Fibroblast of lung (primary cell): ENCODE measurements at regions not wholly inside any gene's neighbourhood (a gene's known extent, or its start where the extent isn't known, plus 50 kb on each side); places are given as distances from the start of the nearest gene placed in this dataset.

ENCODE experiments used
- DNase-seq, 2 donors: peaks; one replicate each; pipeline versions ENCODE4 v3.0.0 to v3.0.0-alpha.2; 2010; ENCODE audit warnings: low read depth in 2 of 2
- H2AFZ ChIP-seq: 2 replicates; pipeline ENCODE4 v1.5.1; 2012; ENCODE audit warnings: low read length, control low read depth, inconsistent platforms
- H3K27ac ChIP-seq: 2 replicates; pipeline ENCODE4 v1.5.1; 2011; ENCODE audit warnings: low read length, control low read depth; ENCODE audit not compliant: insufficient read depth
- H3K27me3 ChIP-seq: 2 replicates; pipeline ENCODE4 v1.5.1; 2011; ENCODE audit warnings: mild to moderate bottlenecking, low read length; ENCODE audit not compliant: control insufficient read depth, insufficient read depth
- H3K36me3 ChIP-seq: 2 replicates; pipeline ENCODE4 v1.5.1; 2011; ENCODE audit warnings: low read length; ENCODE audit not compliant: control insufficient read depth, insufficient read depth
- H3K4me1 ChIP-seq: 2 replicates; pipeline ENCODE4 v1.5.1; 2011; ENCODE audit warnings: low read length; ENCODE audit not compliant: control insufficient read depth, insufficient read depth; ENCODE audit errors: extremely low read depth
- H3K4me2 ChIP-seq: 2 replicates; pipeline ENCODE4 v1.5.1; 2011; ENCODE audit warnings: low read length, control low read depth; ENCODE audit not compliant: insufficient read depth; ENCODE audit errors: extremely low read depth
- H3K4me3 ChIP-seq, 4 experiments: fragments of 200-600 bp in 1 of 4; sonication (generic) in 1 of 4; replicated peaks in 1 of 4; 2 replicates each; pipeline ENCODE4 v1.5.1; 2011 to 2016; ENCODE audit warnings: low read length in 4 of 4, low read depth in 3 of 4, mild to moderate bottlenecking in 3 of 4, control low read depth in 2 of 4, inconsistent platforms in 1 of 4, mixed read lengths in 1 of 4; ENCODE audit not compliant: insufficient read depth in 1 of 4; ENCODE audit errors: control extremely low read depth in 1 of 4
- H3K79me2 ChIP-seq: 2 replicates; pipeline ENCODE4 v1.5.1; 2012; ENCODE audit warnings: mild to moderate bottlenecking, low read length, inconsistent platforms; ENCODE audit not compliant: control insufficient read depth, insufficient read depth
- H3K9ac ChIP-seq: 2 replicates; pipeline ENCODE4 v1.5.1; 2011; ENCODE audit warnings: mild to moderate bottlenecking, low read length, control low read depth; ENCODE audit not compliant: insufficient read depth
- H3K9me3 ChIP-seq: 2 replicates; pipeline ENCODE4 v1.5.1; 2012; ENCODE audit warnings: low read depth, low read length; ENCODE audit not compliant: control insufficient read depth, insufficient read depth
- H4K20me1 ChIP-seq: 2 replicates; pipeline ENCODE4 v1.5.1; 2011; ENCODE audit warnings: low read length; ENCODE audit not compliant: control insufficient read depth, insufficient read depth; ENCODE audit errors: extremely low read depth
- CTCF ChIP-seq, 2 donors: IDR thresholded peaks in 1 of 2; conservative IDR thresholded peaks in 1 of 2; 1 replicate in 1 of 2; 2 replicates in 1 of 2; pipeline ENCODE4 v1.5.1; 2011 to 2012; ENCODE audit warnings: low read length in 2 of 2, control low read depth in 1 of 2, inconsistent platforms in 1 of 2, low read depth in 1 of 2, mild to moderate bottlenecking in 1 of 2
- EZH2 ChIP-seq: IDR thresholded peaks from 2 replicates; pipeline ENCODE4 v1.5.1; 2012; ENCODE audit warnings: low read length, control low read depth, mild to moderate bottlenecking; ENCODE audit errors: missing control alignments

GRCh38 chr22:49419661-49420060 lies 408.0 kb downstream of the BRD1 start:
- no peak overlapping the region for H3K4me2 ChIP-seq
- H2AFZ ChIP-seq = no peak overlapping the region
- H3K4me3 ChIP-seq = no peak overlapping the region
- H3K27me3 ChIP-seq = no peaks in the 10 kb centered on the region
- H3K9ac ChIP-seq = no peak overlapping the region
- H3K9me3 ChIP-seq = no peaks in the 10 kb centered on the region
- H3K4me1 ChIP-seq = no peaks in the 10 kb centered on the region
- H3K36me3 ChIP-seq = no peaks in the 10 kb centered on the region
- no peak for DNase-seq
- H4K20me1 ChIP-seq = no peaks in the 10 kb centered on the region
- TF ChIP-seq CTCF (conservative IDR thresholded peaks at IDR 0.05 in 1 of 2, IDR thresholded peaks at IDR 0.05 in 1 of 2; ENCODE audit: low read depth in 1 of 2, low read length in 2 of 2) = no peak
- no peak for TF ChIP-seq EZH2
- no peaks in the 10 kb centered on the region for H3K79me2 ChIP-seq
- H3K27ac ChIP-seq = no peak overlapping the region

- H2AFZ ChIP-seq = no peak overlapping the region
- TF ChIP-seq EZH2 = no peak
- no peak for TF ChIP-seq CTCF (conservative IDR thresholded peaks at IDR 0.05 in 1 of 2, IDR thresholded peaks at IDR 0.05 in 1 of 2; ENCODE audit: low read depth in 1 of 2, low read length in 2 of 2)
- no peak for DNase-seq
- H3K27me3 ChIP-seq = no peaks in the 10 kb centered on the region
- H3K4me2 ChIP-seq = no peak overlapping the region
- H3K4me1 ChIP-seq = no peaks in the 10 kb centered on the region
- H3K9ac ChIP-seq = no peak overlapping the region
- no peak overlapping the region for H3K4me3 ChIP-seq
- no peaks in the 10 kb centered on the region for H3K9me3 ChIP-seq
- H3K36me3 ChIP-seq = no peaks in the 10 kb centered on the region
- H3K27ac ChIP-seq = no peak overlapping the region
- H4K20me1 ChIP-seq = no peaks in the 10 kb centered on the region
- no peaks in the 10 kb centered on the region for H3K79me2 ChIP-seq
Measured at GRCh38 chr22:49418943-49419342, 408.7 kb downstream of the BRD1 start.

- H3K27ac ChIP-seq = no peak overlapping the region
- no peak overlapping the region for H2AFZ ChIP-seq
- no peaks in the 10 kb centered on the region for H3K79me2 ChIP-seq
- H3K4me1 ChIP-seq = no peaks in the 10 kb centered on the region
- H4K20me1 ChIP-seq = no peaks in the 10 kb centered on the region
- H3K27me3 ChIP-seq = no peaks in the 10 kb centered on the region
- no peak overlapping the region for H3K9ac ChIP-seq
- H3K4me2 ChIP-seq = no peak overlapping the region
- no peaks in the 10 kb centered on the region for H3K9me3 ChIP-seq
- no peaks in the 10 kb centered on the region for H3K36me3 ChIP-seq
- TF ChIP-seq EZH2 (no peak), CTCF (conservative IDR thresholded peaks at IDR 0.05 in 1 of 2, IDR thresholded peaks at IDR 0.05 in 1 of 2; ENCODE audit: low read depth in 1 of 2, low read length in 2 of 2) (no peak)
- no peak for DNase-seq
- no peak overlapping the region for H3K4me3 ChIP-seq
Measured at GRCh38 chr22:49418341-49418894, 409.3 kb downstream of the BRD1 start.
